Lung (tissue), 11 donors: ENCODE measurements at regions not wholly inside any gene's neighbourhood (a gene's known extent, or its start where the extent isn't known, plus 50 kb on each side); places are given as distances from the start of the nearest gene placed in this dataset.

Source experiments
- ATAC-seq: fragments of 200-7000 bp; cut with Tn5 transposase; one replicate; pipeline ENCODE4 v1.9.1; 2020; ENCODE audit warnings: moderate number of reproducible peaks; ENCODE audit not compliant: insufficient read depth, low FRiP score
- DNase-seq, 3 donors: peaks; one replicate each; pipeline ENCODE4 v3.0.0-alpha.2; 2013 to 2017
- H3K27ac ChIP-seq, 2 donors: one replicate each; pipeline ENCODE4 v1.5.1; 2013; ENCODE audit warnings: mild to moderate bottlenecking in 2 of 2, moderate library complexity in 2 of 2, control low read depth in 1 of 2, inconsistent platforms in 1 of 2, low read depth in 1 of 2, low read length in 1 of 2
- H3K27me3 ChIP-seq, 3 donors: one replicate each; pipeline ENCODE4 v1.5.1; 2013; ENCODE audit warnings: low read length in 2 of 3; ENCODE audit not compliant: control insufficient read depth in 3 of 3, insufficient read depth in 3 of 3
- H3K36me3 ChIP-seq, 4 donors: one replicate each; pipeline ENCODE4 v1.5.1; 2013; ENCODE audit warnings: low read length in 4 of 4, mild to moderate bottlenecking in 1 of 4, moderate library complexity in 1 of 4; ENCODE audit not compliant: control insufficient read depth in 4 of 4, insufficient read depth in 4 of 4
- H3K4me1 ChIP-seq, 5 donors: one replicate each; pipeline ENCODE4 v1.5.1; 2013; ENCODE audit warnings: low read length in 5 of 5, mild to moderate bottlenecking in 2 of 5, moderate library complexity in 1 of 5; ENCODE audit not compliant: control insufficient read depth in 5 of 5, insufficient read depth in 5 of 5
- H3K4me3 ChIP-seq: one replicate; pipeline ENCODE4 v1.5.1; 2013; ENCODE audit warnings: mild to moderate bottlenecking, control low read depth, moderate library complexity
- H3K9ac ChIP-seq, 2 donors: one replicate each; pipeline ENCODE4 v1.5.1; 2013; ENCODE audit warnings: low read length in 2 of 2, control low read depth in 1 of 2; ENCODE audit not compliant: insufficient read depth in 1 of 2
- H3K9me3 ChIP-seq, 4 donors: one replicate each; pipeline ENCODE4 v1.5.1; 2013; ENCODE audit warnings: low read length in 3 of 4, mild to moderate bottlenecking in 1 of 4, moderate library complexity in 1 of 4; ENCODE audit not compliant: control insufficient read depth in 4 of 4, insufficient read depth in 3 of 4
- WGBS, 2 donors: extraction: QIAGEN DNeasy Blood & Tissue Kit; methylation state at CpG; one replicate each; pipeline ENCODE4 v1.1.7; 2013; 5-methylcytosine and 5-hydroxymethylcytosine counted together
- TF ChIP-seq, protein P1 (sequence below): IDR thresholded peaks from 2 replicates; pipeline ENCODE4 v1.5.1; 2012; ENCODE audit warnings: mild to moderate bottlenecking; ENCODE audit errors: control extremely low read depth, extremely low read depth
- donor health status: control.
- donor health status: control.
- donor health status: Bipolar disorder and iron deficiency.
- donor health status: healthy.
- donor health status: DM: yes; HTN: yes; CAD: no.

DNA sequence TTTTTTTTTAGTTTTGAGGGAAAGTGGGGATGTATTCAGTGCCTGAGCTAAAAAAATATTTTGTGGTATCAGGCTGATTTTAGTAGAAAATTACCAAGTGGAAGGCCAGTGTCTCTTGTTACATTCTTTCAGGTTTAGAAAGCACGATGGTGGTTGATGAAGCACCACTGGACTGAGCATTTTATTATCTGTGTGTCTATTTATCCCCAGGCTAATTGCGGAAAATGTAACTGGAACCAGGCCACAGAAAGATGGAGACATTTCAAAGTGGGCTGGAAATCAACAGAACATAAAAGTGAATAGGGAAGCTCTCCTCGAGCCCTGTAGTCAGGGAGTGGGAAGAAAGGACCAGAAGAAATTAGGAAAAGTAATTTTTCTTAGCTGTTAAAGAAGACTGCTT lies 261.0 kb downstream of the STK31 start:
- Histone ChIP-seq H3K27me3 (no peaks in the 10 kb centered on the region), H3K9ac (no peak overlapping the region), H3K9me3 (no peaks in the 10 kb centered on the region), H3K4me3 (no peak overlapping the region), H3K27ac (no peak overlapping the region), H3K4me1 (peaks cover 0 to 19% (median 0%) of the 10 kb centered on the region in 5 donors), H3K36me3 (no peaks in the 10 kb centered on the region)
- TF ChIP-seq, protein P1, sequence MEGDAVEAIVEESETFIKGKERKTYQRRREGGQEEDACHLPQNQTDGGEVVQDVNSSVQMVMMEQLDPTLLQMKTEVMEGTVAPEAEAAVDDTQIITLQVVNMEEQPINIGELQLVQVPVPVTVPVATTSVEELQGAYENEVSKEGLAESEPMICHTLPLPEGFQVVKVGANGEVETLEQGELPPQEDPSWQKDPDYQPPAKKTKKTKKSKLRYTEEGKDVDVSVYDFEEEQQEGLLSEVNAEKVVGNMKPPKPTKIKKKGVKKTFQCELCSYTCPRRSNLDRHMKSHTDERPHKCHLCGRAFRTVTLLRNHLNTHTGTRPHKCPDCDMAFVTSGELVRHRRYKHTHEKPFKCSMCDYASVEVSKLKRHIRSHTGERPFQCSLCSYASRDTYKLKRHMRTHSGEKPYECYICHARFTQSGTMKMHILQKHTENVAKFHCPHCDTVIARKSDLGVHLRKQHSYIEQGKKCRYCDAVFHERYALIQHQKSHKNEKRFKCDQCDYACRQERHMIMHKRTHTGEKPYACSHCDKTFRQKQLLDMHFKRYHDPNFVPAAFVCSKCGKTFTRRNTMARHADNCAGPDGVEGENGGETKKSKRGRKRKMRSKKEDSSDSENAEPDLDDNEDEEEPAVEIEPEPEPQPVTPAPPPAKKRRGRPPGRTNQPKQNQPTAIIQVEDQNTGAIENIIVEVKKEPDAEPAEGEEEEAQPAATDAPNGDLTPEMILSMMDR, result no peak
- no peak for ATAC-seq
- peak in 1 of 3 donors; percentile 28 for DNase-seq
- WGBS, 2 donors, result 70 to 85% methylated on average over 3 of the region's 3 CpGs

DNA sequence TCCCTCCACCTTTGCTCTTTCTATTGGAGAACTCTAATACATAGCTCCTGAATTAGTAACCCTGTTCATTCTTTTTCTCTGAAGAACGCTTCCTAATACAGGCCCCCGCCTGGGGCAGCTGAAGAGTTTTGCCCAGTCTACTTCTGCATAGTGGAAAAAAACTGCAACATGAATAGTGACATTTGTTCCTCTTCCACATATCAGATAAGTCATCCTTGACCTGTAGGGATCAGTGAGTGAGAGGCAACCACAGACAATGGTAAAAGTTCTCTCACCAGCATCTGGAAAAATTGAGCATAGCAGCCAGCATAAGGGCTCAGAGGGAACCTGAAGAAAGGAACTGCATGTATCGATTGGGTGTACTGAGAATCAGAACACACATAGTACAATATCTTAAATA lies 262.0 kb downstream of the STK31 start:
- WGBS, 2 donors, result 91% methylated on average over 3 of the region's 3 CpGs
- no peak overlapping the region for H3K9ac ChIP-seq
- TF ChIP-seq, protein P1, result no peak
- no peaks in the 10 kb centered on the region for H3K9me3 ChIP-seq
- no peaks in the 10 kb centered on the region for H3K27me3 ChIP-seq
- no peaks in the 10 kb centered on the region for H3K36me3 ChIP-seq
- no peak overlapping the region for H3K4me3 ChIP-seq
- H3K4me1 ChIP-seq, result peaks cover 0 to 19% (median 0%) of the 10 kb centered on the region in 5 donors
- no peak for ATAC-seq
- no peak overlapping the region for H3K27ac ChIP-seq
- no peak for DNase-seq

DNA sequence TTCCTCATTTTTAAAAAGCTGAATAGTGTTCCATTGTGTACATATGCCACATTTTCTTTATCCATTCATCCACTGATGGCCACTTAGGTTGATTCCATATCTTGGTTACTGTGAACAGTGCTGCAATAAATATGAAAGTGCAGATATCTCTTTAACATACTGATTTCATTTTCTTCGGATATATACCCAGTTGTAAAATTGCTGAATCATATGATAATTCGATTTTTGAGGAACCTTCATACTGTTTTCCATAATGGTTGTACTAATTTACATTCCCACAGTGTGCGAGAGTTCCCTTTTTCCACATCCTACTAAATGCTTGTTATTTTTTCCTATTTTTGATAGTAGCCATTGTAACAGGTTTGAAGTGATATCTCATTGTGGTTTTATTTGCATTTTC lies 263.2 kb downstream of the STK31 start:
- no peak overlapping the region for H3K27ac ChIP-seq
- no peaks in the 10 kb centered on the region for H3K9me3 ChIP-seq
- TF ChIP-seq, protein P1, result no peak
- peaks cover 0 to 19% (median 0%) of the 10 kb centered on the region in 5 donors for H3K4me1 ChIP-seq
- no peaks in the 10 kb centered on the region for H3K36me3 ChIP-seq
- H3K4me3 ChIP-seq, result no peak overlapping the region
- ATAC-seq (no peak), DNase-seq (no peak)
- 63 to 69% methylated on average over 3 of the region's 3 CpGs for WGBS, 2 donors
- H3K27me3 ChIP-seq, result no peaks in the 10 kb centered on the region
- H3K9ac ChIP-seq, result no peak overlapping the region

DNA sequence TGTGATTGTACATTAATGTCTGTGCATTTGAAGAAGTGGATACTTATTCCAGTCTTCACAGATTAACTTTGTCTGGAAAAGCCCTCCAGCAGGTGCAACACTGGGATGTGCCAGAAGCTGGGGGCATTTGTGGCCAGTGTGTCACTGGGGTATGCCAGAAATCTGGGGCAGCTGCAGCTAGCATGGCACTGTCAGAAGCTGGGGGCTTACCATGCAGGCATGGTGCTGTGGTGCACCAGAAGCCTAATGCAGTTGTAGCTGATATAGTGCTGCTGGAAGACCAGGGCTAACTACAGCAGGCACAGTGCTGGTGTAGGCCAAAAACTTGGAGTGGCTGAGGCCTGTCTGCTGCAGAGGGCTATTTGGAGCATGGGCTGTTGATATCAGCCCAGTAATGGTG lies 270.1 kb downstream of the STK31 start:
- H3K4me1 ChIP-seq, result no peaks in the 10 kb centered on the region
- H3K9me3 ChIP-seq, result peaks cover 0 to 8% (median 0%) of the 10 kb centered on the region in 4 donors
- TF ChIP-seq, protein P1, result no peak
- no peak overlapping the region for H3K4me3 ChIP-seq
- H3K27ac ChIP-seq, result no peak overlapping the region
- DNase-seq (no peak), ATAC-seq (no peak)
- no peak overlapping the region for H3K9ac ChIP-seq
- no peaks in the 10 kb centered on the region for H3K36me3 ChIP-seq
- H3K27me3 ChIP-seq, result no peaks in the 10 kb centered on the region
